GF-D8 (cell line): ENCODE measurements at regions not wholly inside any gene's neighbourhood (a gene's known extent, or its start where the extent isn't known, plus 50 kb on each side); places are given as distances from the start of the nearest gene placed in this dataset.

Experiments
- DNase-seq: peaks from one replicate; lab custom pipeline; 2025; lab: John Stamatoyannopoulos, UW

- DNase-seq: no peak
Observed at GRCh38 chr1:186620566-186621350, 59.5 kb downstream of the PTGS2 start.

GRCh38 chr1:186618401-186619170, 61.6 kb downstream of the PTGS2 start:
- DNase-seq: peak; percentile 75

DNA sequence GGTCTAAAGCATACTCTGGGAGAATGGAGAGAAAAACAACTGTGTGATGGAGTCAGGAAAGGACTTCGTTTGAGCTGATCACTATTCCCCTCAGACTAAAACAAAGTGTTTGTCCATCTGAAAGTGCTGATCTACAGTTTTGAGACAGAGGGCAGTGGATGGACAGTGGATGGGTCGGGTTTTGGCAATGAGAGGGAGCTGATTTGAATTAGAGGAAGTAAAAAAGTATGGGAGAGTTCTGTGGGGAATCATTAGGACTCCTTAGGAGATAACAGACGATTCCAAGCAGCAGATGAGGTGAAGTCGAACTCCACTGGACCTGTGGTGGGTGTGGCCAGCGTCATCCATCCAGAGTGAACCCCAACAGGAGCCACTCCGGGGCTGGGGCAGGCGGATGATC, 62.3 kb downstream of the PTGS2 start:
- no peak for DNase-seq

DNA sequence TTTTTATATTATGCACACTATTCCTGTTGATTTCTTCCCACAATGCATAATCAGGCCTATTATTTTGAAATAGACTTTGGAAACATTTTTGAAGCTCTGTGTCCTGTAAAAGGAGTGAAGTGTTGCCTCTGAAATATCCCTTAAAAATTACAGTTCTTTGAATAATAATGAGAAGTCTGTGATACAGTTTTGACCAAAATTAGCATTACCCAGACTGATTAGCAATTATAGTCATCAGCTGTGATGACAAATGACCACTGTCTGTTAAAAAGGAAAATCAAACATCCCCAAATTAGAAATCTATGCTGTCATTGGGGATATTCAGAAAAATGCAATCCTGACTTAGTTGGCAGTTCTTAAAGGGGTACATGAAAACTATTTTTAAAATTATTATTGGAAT, 63.7 kb downstream of the PTGS2 start:
- DNase-seq: no peak

DNA sequence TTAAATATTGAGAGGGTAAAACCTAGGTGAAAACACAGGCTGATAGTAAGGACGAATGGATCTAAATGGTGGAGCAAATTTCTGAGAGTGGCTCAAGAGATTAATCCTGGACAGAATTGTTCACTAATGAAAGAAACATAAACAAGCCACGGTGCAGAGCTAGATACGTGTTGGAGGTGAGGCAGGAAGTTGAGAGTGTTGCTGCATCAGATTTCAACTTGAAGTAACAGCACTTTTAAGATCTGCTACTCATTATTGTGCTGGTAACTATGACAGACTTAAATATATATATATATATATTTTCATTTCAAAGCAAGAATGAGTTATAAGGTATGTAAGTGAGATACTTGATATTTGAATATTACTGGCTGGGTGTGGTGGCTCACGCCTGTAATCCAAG, 64.9 kb downstream of the PTGS2 start:
- no peak for DNase-seq

GRCh38 chr1:186611156-186611555, 69.1 kb downstream of the PTGS2 start:
- DNase-seq: no peak

- DNase-seq: no peak
Observed at GRCh38 chr1:186609183-186609582, 71.0 kb downstream of the PTGS2 start.

- no peak for DNase-seq
Observed at GRCh38 chr1:186605762-186606350, 74.4 kb downstream of the PTGS2 start.

DNA sequence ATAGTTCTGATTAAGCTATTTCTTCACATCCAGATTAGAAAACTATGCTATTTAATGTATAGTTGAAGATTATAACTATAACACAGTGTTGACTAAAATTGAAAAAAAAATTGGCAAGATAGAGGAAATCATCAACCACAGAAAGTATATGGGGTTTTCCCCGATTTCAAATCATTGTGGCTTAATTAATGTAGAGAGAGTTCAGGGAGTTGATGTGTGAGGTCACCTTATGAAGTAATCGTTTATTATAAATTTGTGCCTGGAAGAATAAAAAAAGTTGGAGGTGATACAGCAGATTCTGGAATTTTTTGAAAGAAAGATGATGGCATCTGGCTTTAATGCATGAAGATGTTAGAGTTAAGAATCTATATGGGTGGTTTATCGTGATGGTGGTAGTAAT, 84.3 kb downstream of the PTGS2 start:
- no peak for DNase-seq

- DNase-seq: no peak
Observed at GRCh38 chr1:186578325-186579016, 101.8 kb downstream of the PTGS2 start.

- no peak for DNase-seq
Observed at GRCh38 chr1:186577633-186578032, 102.6 kb downstream of the PTGS2 start.

DNA sequence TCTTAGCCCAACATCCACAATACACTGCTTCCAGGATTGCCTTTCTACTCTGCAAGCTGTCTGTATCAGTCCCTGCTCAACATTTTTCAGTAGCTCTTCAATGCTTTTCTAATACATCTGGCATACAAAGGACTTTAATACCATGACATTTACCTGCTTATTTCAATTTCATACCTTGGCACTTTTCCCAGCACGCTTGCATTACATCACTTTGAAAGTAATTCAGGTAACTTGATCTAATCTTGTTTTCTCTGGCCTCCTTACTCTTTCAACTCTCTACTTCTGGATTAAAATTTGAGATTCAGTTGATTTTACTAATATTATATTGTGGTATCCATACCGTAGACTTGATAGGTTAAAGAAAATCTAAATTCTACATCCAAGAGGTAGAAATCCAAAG, 103.0 kb downstream of the PTGS2 start:
- DNase-seq: no peak

DNA sequence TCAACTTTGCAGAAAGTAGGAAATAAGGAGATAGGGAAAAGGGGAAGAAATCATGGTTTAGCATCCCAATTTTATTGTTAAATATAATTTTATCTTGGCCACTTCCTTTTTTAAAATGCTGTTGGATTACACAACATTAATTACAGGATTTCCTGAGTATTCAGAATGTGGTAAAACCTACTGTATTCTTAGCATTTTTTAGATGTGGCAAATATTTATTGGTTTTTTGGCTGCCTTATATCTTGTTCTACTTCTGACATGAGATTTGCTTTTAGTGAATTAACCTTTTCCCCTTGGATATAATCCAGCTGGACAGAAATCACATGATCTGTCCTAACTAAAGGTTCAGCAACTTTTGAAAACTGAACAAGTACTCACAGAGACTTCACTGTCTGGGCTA, 104.9 kb downstream of the PTGS2 start:
- DNase-seq: peak; percentile 19

DNA sequence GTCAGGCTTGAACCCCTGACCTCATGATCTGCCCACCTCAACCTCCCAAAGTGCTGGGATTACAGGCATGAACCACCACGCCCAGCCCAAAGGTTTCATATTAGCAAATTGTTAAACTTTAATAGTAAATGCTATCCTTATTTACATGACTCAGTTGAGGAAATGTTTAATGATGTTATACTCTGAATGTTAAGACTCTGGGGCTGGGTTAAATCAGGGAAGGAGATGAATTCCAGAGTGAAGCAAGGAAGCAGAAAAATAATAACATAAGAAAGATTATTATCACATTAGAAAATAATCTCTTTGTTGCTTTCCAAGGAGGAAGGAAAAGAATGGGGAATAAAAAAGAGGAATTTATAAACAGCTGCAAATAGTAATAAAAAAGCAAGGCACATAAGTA, 105.3 kb downstream of the PTGS2 start:
- no peak for DNase-seq

DNA sequence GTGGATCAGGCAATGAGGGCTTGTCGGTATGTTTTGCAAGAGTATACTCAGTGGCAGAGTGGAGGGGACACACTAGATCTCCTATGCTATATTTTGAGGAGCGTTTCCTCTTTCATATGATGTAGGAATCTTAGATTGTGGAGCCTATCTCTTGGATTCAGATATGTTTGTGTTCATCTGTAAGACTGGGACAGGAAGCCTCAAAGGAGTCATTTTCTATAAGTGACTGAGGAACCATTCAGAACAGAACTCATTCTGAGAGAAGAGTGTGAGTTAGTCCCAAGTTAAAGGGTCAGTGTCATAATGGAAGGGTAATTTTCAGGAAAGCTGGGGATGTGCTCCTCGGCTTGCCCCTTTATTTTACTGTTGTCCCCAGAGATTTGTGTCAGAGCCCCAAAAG, 107.7 kb downstream of the PTGS2 start:
- DNase-seq: no peak

GRCh38 chr1:186571771-186572170, 108.5 kb downstream of the PTGS2 start:
- DNase-seq: no peak

GRCh38 chr1:186569856-186570255, 108.9 kb upstream of the PDC start:
- no peak for DNase-seq

DNA sequence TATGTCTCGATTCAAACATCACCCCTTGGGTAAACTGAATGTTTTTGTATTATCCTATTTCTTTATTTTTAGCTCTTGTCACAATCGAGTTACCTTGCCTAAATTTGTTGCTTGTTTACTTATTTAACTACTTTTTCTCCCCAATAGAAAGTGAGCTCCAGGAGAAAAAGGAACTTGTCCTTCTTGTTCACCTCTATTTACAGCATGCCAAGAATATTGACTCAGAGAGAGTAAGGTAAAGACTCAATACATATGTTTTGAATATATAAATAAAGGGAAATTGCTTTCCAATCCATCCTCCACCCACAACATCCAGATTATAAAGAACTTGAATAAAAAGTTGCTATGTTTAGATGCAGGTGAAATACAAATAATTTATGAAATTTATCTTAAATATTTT, 107.3 kb upstream of the PDC start:
- DNase-seq: no peak

DNA sequence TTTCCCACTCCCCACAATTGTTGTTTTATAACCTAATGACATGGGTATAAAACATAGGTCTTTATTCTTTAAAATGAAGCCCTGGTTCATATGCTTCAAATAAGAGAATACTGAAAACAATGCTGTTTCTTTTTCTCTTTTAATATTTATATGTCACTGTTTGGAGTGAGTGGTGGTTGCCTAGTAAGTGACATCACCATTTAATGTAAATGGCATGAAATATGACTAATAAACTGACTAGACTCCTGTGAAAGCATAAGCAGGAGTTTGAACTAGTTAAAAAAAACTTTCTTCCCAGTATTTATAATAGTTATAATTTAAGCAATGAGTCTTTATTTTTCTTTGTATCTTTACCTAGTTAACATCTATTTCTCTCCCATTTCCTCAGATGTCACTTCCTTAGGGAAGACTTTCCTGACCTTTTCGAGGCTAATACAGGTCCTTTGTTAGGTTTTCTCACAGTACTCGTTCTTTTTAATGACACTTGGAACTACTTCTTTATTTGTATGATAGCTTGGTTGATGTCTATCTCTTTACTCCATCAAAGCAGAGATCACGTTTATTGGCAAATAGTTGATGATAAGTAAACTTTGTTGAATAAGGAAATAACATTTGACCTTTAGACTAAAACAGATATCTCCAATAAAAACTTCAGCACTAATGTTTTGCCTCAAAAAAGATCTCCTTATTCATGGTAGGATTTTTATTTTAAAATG, 105.4 kb upstream of the PDC start:
- no peak for DNase-seq

DNA sequence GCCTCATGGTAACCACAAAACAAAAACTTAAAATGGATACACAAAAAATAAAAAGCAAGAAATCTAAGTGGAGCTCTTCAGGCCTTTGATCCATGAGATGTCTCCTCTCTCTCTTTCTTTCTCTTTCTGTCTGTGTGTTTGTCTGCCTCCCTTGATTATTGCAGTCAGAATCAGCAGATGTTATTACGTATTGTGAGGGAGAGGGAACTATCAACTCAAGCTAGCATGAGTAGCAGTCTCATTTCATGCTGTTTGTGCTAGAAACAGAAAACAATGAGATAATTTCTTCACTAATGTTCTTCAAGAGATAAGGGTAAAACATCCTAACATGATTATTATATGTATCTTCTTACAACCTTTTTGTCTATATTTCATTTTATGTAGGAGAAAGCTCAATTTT, 103.7 kb upstream of the PDC start:
- DNase-seq: no peak

GRCh38 chr1:186559601-186560116, 98.7 kb upstream of the PDC start:
- no peak for DNase-seq
